GM19035 (cell line): ENCODE measurements at regions not wholly inside any gene's neighbourhood (a gene's known extent, or its start where the extent isn't known, plus 50 kb on each side); places are given as distances from the start of the nearest gene placed in this dataset.

Source experiments
- ATAC-seq: cut with Tn5 transposase; IDR thresholded peaks from one replicate; pipeline ENCODE4 v1.9.1; 2021; ENCODE audit not compliant: unreplicated experiment

DNA sequence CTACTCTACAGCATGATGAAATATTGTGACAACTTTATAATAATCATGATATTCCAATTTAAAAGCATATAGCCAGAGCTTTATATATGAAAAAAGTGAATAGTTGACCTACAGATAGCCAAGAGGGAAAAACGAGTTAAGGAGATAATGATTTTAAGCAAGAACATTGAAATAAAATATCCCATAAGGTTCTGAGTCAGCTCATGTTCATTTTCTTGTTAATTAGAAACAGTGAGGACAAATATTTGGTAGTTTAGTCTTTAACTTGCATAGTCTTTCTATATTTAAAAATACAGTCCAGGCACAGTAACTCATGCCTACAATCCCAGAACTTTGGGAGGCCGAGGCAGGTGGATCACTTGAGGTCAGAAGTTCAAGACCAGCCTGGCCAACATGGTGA is 55.8 kb upstream of the CDH6 start:
- no peak for ATAC-seq

DNA sequence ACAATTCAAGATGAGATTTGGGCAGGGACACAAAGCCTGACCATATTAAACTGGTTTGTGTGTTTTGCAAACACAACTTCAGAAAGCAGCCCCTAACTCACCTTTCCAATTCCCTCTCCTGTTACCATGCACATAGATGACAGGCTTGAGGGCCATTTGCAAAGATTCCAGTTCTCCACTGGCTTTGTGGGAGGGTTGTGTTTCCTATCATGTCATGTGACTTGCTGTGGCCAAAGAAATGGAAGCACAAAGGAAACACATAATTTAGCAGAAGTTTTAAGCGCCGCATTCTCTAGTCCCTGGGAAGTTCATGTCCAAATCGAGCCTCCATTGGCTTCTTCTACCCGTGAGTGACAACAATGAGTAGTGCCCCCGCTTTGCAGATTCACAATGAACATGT is 57.9 kb upstream of the CDH6 start:
- ATAC-seq = no peak

DNA sequence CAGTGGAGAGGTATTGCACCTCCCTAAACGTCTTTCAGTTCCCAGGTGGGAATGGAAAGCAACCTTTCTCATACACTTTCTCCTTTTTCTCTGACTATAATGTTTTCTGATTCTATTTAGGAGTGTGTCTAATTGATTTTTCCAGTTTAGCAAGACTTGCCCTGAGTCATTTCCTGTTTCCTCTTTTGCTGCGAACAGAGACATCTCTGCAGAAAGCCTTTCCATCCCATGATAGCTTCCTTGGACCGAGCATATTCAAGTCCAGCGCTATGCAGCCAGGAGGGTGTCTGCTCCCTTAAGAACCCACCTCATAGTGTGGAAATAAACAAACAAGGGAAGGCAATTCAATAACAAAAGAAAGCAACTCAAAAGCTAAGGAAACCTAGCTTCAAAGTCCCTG is 60.0 kb upstream of the CDH6 start:
- no peak for ATAC-seq

DNA sequence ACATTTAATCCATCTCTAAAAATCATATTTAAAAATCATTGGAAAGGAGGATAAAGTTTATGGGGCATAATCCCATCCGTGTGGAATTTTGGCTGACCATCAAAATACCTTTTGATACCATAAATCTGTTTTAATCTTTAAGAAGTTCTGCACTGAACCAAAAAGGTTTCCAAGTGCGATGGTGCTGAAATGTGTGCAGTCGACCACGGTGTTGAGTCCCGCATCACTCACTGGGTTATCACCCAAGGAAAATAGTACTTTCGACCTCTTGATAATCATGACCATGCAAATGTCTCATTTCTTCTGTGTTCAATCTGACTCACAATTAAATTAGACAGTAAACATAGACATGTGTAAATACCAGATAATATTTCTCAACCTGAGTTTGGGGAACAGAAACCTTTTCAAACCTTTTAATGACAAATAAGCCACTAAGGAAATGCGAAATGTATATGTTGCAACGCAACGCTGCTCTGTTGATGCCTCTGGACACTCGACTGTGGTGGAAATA is 62.0 kb upstream of the CDH6 start:
- no peak for ATAC-seq

DNA sequence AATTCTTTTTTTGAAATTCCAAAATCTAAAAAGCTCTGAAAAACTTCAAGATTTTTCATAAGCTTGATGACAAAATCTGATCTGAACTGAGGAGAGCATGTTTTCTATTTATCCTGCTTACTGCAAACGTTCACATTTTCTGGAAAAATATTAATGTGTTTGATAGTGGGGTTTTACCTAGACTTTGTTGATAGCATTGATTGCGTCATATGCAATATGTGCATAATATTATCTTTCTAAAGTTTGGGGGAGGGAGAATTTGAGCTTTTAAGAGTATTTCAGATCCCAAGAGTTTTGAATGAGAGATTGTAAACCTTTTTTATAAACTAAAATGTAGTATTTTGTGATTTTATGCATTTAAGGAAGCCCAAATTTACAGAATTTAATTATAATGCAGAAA is 62.8 kb upstream of the CDH6 start:
- no peak for ATAC-seq

DNA sequence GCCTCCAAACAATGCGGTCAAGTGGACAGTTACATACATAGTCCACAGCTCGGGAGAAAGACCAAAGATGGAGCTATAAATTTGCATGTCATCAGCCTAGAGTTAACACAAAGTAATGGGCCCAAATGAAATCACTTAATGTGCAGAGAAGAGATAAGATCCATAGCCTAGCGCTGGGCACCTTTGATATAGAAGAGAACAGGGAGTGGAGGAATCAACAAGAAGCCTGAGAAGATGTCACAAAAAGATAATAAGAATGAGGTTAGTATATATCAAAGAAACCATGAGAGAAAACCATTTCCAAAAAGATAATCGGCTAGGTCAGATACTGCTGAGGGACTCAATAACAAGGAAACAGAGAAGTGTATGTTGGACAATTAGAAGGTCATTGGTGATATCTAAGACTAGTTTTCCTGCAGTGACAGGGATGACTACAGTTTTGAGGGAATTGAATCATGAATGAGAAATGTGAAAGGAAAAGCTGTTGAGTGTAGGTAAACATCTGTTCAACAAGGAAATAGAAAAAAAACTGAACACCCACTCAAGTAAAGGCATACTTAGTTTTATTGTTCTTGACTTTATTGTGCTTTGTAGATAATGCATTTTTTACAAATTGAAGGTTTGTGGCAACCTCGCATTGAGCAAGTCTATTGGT is 68.7 kb upstream of the CDH6 start:
- ATAC-seq = no peak

DNA sequence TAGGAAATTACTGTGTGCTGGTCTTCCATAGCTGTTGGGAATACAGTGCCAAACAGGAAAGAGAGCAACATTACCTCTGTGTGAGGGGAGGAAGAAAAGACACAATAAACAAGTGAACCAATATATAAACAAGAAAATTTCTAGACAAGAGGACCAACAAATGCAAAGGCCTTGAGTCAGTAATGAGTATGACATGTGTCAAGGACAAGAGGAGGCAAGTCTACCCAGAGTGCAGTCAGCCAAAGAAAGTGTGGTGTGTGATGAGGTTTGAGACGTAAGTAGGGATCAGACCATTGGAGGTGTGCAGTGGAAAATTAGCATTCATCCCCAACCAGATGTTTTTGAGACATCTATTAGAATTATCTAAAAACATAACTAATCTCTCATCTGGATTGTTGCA is 69.5 kb upstream of the CDH6 start:
- ATAC-seq = no peak

DNA sequence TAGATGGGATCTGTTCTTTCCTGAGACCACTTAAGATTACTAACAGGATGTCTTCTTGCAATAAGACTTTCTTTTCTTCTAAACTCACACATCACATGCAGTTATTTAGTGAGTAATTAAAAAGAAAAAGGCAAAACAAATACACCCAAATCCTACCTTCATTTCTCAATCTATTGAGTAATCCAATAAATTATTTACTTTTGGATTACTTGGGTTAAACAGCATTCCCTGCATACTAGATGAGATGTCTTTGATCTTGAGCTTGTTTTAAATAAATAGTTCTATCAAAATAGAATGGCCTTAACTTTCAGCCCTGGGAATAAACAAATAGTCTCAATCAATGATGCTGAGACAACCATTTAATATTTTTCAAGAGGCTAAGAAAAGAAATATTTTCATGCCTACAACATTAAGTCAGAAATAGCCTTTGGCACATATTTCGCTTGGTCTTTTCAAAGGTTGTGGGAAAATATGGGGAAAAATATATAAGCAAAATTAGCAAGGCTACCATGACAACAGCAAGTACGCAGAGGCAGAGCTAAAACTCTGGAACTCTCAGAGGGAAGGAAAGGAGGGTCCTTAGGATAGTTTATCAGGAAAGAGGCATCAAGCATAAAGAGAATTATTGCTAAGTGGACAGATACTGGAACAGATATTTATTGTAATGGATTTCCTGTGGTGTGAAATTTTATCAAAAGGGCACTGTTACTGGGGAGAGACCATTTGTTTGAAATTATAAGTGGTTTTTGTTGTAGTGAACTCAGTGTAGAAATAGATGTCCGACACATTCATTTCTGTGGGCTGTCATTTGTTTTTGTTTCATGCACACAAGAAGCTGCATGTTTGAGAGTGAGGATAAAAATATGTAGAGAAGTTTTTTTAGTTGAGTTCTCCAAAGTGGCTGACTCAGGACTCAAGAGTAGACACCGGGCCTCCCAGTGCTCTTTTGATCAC is 70.2 kb upstream of the CDH6 start:
- ATAC-seq = no peak

DNA sequence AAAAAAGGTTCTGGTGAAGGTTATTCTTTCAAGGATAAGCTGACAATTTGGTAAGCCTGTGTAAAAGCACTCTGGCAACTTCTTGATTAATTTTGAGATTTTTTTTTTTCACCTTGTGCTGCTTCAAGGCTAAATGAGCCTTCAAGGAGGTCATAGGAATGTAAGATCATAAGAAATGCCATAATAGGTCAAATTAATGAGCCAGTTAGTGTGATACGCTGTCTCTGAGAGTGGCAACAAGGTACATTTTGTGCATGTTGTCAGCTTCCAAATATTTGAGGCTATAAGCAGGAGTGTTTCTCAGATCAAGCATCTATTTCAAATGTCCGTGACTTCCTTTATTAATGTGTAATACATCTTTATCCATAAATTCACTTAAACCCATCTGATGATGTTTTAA is 72.3 kb upstream of the CDH6 start:
- no peak for ATAC-seq

DNA sequence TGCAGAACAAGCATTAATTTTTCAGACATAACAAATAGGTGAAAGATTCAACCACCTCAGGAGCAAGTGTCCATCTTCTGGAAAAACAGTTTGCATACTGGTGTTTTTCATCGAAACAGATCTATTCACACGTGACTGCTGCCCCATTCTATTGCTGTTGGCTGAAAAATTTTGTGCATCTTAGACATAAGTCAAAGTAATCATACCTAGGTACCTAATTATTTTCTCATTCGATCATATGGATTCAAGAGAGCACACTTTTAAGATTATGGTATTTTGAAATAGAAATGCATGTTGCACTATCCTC is 72.9 kb upstream of the CDH6 start:
- no peak for ATAC-seq

DNA sequence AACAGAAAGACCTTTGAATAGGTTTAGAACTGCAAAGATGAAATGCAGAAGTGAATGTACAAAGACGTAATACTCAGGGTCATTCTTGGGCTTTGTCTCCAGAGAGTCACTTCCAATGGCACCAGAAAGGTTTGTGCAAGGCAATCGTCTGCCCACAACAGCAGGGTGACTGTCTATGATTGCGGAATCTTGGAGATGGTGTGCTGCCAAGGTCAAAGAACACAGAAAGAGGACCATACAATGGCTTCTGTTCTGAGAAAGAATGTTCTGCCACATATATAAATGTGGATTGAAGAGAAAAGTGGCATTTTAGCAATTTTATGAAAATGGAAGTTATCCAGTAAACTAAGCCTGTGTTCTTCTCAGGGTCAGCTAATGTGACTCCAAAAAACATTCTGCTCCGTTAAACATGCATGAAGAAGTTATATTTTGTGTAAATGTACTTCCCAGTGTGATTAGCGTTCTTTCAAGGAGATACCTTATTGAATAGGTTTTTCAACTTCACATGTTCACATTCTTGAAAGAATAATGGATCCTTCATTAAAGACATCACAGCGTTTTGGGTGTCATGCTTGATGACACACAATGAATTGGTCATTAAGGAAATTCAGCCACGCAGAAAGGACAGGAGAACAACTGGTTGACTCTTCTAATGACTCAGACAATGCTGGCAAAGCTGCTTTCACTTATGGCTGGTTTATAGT is 73.4 kb upstream of the CDH6 start:
- no peak for ATAC-seq

DNA sequence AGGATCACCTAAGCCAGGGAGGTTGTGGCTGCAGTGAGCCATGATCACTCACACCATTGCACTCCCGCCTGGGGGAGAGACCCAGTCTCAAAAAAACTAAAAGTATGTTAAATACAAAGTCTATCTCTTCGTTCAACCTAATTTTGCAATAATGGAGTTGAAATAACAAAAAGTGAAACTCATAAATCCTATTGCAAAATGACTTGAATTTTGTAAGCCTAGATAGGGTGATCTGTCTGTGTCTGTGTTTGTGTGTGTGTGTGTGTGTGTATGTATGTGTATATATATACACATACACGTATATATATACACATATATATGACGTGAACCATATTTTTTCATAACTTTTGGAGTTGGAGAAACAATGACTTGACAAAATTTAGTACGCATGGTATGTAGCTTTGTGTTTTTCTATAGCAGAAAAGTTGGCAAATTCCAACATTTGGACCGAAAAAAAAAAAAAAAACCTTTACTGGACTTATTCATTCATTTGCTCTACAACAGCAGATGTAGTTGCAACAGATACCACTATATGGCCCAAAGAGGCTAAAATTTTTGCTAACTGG is 76.9 kb upstream of the CDH6 start:
- no peak for ATAC-seq

DNA sequence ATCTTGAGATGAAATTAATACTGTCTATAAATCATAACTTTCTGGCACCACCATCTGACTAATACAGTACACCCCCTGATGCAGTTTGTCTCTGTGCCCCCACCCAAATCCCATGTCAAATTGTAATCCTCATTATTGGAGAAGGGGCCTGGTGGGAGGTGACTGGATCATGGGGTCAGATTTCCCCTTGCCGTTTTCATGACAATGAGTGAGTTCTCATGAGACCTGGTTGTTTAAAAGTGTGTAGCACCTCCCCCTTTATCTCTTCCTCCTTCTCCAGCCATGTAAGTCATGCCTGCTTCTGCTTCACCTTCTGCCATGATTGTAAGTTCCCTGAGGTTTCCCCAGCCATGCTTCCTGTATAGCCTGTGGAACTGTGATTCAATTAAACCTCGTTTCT is 78.7 kb upstream of the CDH6 start:
- no peak for ATAC-seq

DNA sequence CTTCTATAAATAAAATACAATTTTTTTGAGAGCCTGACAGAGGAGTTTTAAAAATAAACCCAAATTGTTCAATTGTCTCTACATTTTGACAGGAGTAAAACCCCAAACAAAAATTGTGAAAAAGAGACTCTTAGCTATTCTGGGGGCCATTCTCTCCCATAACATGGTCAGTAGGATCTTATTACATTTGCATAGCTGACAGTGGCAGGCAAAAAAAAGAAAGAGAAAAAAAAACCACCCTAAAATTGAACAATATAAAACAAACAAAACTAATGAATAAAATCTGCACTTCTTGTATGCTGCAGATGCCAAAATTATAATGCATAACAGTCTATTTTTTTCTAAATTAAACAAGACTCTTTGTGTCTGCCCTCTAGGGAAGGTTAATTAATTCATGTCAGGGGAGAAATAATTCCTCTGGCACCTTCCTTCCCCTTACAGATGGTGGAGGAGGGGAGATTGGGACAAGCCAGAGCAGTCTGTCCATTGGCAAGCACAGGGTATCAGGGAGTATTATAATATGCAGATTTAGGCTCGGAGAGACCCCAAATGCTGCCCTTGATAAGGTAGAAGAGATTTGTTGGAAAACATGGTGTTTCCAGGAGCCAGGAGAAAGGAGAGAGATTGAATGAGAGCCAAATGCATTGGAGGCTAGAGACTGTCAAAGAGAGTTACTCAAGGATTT is 79.7 kb upstream of the CDH6 start:
- ATAC-seq = no peak

DNA sequence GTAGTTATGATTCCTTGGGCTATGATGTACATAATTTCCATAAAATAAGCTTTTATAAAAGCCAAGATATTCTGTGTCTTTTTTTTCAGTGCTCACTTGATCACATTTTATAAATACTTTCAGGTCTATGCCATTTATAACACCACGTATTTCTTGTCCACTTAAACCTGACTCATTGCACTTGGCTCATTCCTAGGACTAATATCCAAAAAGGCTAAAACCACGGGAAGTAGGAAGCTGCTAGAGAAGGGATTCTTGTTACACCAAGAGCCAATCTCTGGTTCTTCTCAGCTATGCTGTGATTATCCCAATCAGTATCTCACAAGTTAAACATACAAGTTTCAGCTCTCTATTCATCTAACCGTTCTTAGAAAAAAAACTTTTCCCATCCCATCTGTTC is 80.4 kb upstream of the CDH6 start:
- no peak for ATAC-seq

DNA sequence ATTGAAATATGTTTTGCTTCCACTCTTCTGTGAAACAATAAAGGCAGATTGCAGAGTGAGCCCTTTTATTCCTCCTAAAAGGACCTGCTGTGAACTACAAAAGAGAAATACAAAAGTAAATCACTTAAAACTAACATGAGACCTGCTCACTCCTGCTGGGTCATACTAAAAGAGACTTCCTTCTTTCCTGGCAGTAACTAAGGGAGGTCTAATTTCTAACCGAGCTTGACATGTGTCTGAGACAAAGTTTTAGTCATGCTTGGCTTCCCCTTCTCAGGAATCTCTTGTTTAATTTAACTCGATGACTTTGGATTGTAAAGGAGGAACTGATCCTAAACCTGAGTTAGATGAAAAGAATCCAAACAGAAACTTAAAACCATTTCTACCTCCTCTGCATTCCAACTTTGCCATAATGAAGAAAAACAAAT is 86.4 kb upstream of the CDH6 start:
- no peak for ATAC-seq

DNA sequence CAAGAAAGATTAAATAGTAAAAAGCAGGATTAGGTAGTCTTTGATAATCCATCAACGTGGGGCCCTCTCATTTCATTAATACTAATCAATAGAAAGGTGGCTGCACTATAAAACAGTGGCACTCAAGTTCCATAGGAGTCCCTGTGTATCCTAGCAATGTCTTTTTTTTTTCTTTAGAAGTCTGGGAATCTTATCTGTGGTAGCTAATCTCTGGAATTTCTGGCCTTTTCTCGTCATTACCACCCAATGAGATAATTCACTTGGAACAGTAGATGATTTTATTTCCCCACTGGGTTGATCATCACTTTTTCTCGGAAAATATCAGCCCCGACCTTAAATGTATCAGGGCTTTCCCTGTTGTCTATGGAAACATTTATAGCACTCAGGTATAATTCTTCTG is 86.8 kb upstream of the CDH6 start:
- no peak for ATAC-seq

DNA sequence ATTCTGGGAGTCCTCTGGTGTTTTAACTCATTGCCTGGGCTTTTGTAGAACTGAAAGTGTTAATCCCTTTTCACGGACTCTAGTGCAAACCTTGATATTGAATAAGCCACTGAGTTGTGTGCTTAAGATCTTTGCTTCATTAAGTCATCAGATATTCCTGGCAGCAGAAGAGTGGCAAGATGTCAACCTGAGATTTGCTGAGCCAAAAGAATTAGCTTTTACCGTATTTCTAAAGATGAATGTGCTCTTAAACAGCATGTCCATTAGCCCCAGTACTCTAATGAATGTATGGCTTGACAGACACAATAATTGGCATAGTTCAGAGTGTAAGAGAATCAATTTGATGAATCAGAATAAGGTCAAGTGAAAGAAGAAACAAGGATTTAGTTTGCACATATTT is 87.2 kb upstream of the CDH6 start:
- no peak for ATAC-seq

DNA sequence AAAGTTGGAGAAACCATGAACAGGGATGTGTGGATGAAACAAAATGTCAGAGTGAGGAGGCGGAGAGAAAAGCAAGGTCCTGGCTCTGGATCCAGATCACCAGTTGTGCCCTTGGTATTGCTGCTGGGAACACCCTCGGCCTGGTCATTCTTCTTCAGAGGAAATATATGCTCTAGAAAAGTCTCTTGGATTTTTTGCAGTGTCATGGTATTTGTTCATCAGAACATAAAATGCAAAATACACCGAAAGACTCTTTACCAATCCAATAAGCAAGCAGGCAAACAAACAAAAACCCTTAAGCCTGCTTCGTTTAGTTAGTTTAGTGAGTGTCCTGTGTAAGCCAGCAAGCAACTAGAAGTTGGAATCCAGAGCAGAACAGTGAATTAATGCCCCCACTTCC is 88.7 kb upstream of the CDH6 start:
- ATAC-seq = no peak

DNA sequence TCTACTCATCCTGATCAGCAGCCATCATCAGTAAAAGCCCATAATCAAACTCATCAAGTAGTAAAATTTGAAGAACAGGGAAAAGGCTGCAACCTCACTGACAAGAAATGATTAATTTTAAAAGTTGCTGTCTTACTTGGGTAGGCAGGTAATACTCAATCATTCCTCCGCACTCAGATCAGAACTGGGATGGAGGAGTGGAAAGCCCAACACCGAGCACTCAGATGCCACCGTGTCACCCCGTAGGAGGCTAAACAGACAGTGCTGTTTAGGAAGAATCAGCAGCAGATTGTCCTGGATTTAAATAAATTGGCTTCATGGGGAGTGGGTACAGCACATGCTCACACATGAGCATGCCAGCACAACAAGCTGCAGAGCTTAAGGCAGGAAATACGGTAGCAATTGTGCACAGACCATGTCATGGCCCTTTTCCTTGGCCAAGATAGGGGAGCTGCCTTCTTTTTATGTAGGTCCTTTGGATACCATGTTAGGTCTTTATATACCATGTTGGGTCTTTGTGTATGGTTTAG is 92.6 kb upstream of the CDH6 start:
- no peak for ATAC-seq
